Erythroblast (primary cell): ENCODE measurements at regions not wholly inside any gene's neighbourhood (a gene's known extent, or its start where the extent isn't known, plus 50 kb on each side); places are given as distances from the start of the nearest gene placed in this dataset.
"Not testable (repeated sequence)": the region's sequence is repeated elsewhere in the genome, so short reads cannot be mapped to it uniquely, and the experiment has no call there.

Source experiments
- DNase-seq, 2 experiments: peaks; one replicate each; lab custom pipeline; 2025; lab: John Stamatoyannopoulos, UW
- GATA1 ChIP-seq: IDR thresholded peaks from 2 replicates; pipeline ENCODE4 v1.6.1; 2011; ENCODE audit warnings: low read depth, mild to moderate bottlenecking, control low read depth, low read length, moderate library complexity
- POLR2A ChIP-seq: IDR thresholded peaks from 2 replicates; pipeline ENCODE4 v1.6.1; 2011; ENCODE audit warnings: mild to moderate bottlenecking, low read length

DNA sequence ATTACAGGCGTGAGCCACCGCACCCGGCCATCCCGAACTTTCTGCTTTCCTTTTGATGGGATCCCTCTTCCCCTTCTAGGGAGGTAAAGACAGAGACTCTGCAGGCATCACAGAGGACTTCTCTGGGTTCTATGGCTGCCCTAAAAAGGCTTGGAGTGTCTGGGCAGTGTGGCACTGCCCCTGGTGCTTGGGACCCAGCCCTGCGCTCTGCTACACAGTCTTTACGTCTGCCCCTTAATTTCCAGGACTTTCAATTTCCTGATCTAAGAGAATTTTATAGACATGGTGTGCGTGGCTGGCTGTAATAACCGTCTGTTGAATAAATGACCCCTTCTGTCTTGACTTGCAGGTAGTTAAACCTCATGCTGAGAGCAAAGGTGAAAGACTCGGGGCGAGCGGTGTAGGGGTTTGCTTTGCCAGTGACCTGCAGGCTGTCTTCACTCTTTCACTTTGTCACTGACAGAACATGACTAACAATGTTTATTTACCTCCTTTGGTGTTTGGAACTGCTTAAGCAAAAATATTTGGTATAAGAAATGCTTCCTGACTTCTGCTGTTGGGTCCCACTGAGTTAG, 110.9 kb upstream of the MAP1LC3B2 start:
- no peak for TF ChIP-seq POLR2A
- DNase-seq = no peak

GRCh38 chr12:116450406-116450910, 108.7 kb upstream of the MAP1LC3B2 start:
- TF ChIP-seq POLR2A = no peak
- no peak for TF ChIP-seq GATA1
- no peak for DNase-seq

DNA sequence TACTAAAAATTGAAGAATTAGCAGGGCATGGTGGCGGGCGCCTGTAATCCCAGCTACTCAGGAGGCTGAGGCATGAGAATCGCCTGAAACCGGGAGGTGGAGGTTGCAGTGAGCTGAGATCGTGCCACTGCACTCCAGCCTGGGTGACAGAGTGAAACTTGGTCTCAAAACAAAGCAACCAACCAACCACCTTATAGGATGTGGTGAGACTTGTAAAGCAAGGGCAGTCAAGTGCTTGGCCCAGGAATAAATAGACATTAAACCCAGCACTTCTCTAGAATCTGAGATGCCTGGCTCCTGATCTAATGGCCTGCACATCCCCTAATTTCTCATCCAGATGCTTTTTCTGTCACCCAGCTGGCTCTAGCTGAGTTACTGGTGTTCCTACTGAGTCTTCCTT, 106.2 kb upstream of the MAP1LC3B2 start:
- not testable (repeated sequence) for DNase-seq

- DNase-seq = no peak
- TF ChIP-seq GATA1 (no peak), POLR2A (no peak)
These were observed 105.5 kb upstream of the MAP1LC3B2 start for GRCh38 chr12:116453631-116454030.

- TF ChIP-seq POLR2A (no peak), GATA1 (no peak)
- no peak for DNase-seq
These were observed 105.1 kb upstream of the MAP1LC3B2 start for GRCh38 chr12:116454076-116454475.

GRCh38 chr12:116454950-116455447, 104.2 kb upstream of the MAP1LC3B2 start:
- DNase-seq = no peak
- TF ChIP-seq GATA1 (no peak), POLR2A (no peak)

DNA sequence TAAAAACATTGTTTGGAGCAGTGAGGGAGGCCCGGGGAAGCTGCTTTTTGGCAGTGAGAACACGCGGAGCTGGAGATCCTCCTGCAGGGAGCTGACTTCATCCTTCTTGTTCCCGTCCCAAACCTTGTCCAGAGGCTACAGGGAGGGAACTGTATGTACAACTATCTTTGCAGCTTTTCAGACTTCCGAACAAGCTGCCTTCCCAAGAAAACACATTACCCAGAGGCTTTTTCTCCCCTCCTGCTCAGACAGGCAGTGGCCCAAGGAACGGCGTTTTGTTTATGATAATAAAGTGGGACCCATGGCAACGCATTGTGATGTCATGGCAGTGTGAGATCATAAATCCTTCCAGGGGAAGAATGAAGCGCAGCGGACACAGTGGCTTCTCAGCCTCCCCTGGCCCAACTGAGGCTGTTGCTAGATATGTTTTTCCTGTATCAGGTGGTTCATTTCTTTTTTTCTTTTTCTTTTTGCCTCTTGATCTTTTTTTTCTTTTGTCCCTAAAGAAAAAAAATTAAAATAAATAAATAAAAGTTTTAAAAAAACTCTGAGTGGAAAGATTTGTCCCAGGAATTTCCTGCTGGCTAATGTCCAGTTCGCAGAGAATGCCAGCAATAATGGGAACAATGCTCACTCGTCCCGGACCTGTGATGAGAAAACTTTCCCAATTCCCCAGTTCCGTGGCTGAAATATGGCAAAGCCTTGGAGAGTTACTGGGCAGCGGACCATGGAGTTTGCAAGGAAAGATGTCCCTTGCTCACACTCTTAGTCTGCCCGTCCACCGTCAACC, 103.4 kb upstream of the MAP1LC3B2 start:
- TF ChIP-seq GATA1 = no peak
- TF ChIP-seq POLR2A = no peak
- peak; percentile 31 to 49 for DNase-seq

- no peak for DNase-seq
- TF ChIP-seq GATA1 = no peak
- no peak for TF ChIP-seq POLR2A
These were observed 102.7 kb upstream of the MAP1LC3B2 start for GRCh38 chr12:116456330-116457082.

DNA sequence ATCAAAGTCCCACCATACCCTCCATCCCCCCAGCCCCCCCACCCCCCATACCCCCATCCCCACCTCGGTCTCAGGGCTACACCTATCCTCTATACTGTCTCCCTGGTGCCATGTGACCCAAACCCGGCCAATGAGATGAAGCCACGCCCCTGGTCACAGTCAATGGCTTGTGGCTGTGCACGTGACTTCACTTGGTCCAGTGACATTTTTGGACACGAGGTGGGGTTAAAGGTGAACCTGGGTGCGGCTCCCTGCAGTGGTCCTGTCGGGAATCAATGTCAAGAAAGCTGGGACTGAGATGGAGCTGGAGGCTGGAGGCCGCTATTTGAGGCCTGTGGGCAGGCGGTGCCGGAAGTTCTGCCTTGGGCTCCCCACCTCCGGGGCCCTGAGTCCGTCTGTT, 100.7 kb upstream of the MAP1LC3B2 start:
- DNase-seq = no peak
- no peak for TF ChIP-seq POLR2A
- TF ChIP-seq GATA1 = no peak

DNA sequence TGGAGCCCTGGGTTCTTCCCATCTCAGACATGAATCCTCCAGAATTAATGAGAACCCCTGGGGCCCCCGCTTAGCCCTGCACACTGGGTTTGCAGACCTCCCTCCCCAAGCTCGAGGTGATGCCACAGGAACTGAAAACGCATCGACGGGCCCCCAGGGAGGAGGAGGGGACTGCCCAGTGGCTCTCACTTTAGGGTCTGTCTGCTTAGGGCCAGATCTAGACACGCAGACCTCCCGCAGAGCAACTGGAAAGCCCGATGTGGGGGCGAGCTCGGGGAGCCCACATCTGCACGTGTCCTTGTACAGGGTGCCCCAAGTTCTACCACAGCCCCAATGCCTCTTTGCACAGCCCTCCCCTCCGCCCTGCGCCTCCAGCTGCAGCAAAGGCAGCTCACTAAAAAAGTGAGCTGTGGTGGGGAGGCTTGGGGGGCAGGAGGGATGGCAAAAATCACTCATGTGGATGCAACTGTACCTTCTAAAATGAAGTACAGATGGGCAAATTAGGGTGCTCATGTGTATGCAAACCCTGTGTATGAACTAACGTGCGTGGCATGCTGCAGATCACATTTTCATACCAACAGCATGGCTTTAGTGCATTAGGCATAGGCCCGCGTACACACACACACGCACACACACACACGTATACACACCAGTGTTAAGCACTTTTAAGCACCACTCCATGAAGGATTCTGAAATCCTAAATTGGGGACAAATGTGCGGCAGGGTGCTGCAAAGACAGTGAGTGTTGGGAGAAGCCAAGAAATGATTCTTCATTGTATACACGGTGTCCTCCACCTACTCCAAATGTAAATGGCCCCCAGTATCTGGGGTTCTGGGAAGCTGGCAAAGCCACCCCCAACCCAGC, 99.9 kb upstream of the MAP1LC3B2 start:
- TF ChIP-seq GATA1 (no peak), POLR2A (no peak)
- no peak for DNase-seq

GRCh38 chr12:116459916-116460663, 99.1 kb upstream of the MAP1LC3B2 start:
- DNase-seq = no peak
- TF ChIP-seq GATA1 (no peak), POLR2A (no peak)

GRCh38 chr12:116461060-116461459, 98.1 kb upstream of the MAP1LC3B2 start:
- no peak for DNase-seq
- TF ChIP-seq POLR2A (no peak), GATA1 (no peak)

DNA sequence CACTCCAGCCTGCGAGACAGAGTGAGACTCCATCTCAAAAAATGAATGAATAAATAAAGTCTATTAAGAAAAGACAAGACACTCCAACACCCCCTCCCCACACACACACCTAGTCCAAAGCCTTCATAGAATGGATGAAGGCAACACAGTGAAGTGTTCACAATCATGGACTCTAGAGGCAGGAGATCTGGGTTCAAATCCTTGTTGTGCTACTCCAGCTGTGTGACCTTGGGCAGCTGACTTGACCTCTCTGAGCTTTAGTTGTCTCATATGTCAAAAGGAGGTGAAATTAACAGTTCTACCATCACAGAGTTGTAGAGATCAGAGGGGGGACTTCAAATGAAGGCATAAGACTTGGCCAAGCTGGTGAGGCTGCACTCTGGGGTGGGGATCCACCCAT, 95.8 kb upstream of the MAP1LC3B2 start:
- no peak for DNase-seq
- TF ChIP-seq POLR2A (no peak), GATA1 (no peak)
